NCI-H460 (cell line): ENCODE measurements at regions not wholly inside any gene's neighbourhood (a gene's known extent, or its start where the extent isn't known, plus 50 kb on each side); places are given as distances from the start of the nearest gene placed in this dataset.

Experiments used
- DNase-seq: peaks from one replicate; pipeline ENCODE4 v3.0.0-alpha.2; 2016; ENCODE audit warnings: low read depth; ENCODE audit errors: extremely low read depth

DNA sequence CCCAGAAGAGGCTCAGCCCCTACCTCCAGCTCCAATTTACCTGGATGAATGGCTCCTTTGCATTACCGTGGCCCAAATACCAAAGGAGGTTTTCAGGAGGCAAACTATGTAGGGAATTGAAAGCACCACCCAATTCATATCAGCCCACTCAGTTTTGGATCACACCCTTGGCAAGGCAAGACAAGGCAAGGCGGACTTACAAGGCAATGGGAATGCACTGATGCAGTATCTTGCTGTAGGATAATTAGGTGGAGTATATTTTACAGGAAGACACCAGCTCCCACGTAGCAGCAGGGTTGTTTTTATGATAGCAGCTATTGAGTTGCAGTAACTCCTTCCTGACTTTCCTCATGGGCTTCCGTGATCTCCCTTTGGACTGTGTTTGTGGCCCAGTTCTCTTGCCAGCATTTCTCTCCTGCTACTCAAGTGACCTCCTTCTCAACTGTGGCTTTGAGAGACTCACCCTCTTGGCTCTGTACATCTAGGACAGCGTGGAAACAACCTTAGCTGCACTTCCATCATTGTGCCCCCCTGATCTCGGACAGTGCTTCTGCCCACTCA lies 935.9 kb downstream of the EFNB2 start:
- DNase-seq, result no peak

DNA sequence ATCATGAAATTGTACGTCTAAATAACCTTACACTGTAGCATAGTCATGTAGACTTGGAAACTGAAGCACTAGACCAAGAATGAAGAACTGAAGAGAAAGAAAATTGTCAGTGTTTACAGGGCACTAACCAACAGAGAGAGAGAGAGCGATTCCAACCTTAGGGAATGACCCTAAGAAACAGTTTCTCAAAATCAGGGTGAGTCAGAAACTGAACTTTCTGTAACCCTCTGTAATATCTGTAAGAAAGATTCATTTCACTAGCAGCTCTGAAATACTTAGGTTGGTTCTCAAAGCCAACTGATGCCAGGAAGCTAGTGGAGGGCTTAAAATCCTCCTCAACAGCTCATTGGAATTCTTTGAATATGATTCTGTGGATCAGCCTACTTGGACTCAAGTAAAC lies 936.9 kb downstream of the EFNB2 start:
- no peak for DNase-seq

DNA sequence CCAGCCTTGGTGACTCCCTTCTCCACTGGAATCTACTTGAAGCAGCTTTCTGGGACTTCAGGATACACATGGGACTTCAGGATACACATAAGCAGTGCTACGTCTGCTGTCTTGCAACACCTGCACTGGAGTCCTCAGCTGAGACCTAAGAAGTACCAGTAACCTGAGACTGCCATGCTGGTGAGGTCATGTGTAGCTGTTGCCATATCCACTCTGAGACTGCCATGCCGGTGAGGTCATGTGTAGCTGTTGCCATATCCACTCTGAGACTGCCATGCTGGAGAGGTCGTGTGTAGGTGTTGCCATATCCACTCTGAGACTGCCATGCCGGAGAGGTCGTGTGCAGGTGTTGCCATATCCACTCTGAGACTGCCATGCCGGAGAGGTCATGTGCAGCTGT lies 937.9 kb downstream of the EFNB2 start:
- no peak for DNase-seq

DNA sequence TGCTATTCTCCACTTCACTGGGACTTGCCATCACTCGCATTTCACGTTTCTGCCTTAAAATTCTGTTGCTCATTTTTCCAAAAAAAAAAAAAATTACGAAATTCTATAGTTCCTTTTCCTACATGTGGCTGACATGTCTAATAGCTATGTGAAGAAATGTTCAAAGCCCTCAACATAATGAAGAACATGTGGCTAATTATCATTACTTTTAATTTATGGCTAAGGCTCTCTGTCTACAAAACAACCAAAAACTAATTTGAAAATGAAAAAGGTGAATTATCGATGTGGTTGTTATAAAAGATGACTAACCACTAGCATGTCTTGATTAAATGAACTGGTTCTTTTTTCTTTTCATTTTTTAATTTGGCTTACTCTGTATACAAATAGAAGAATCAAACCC lies 940.0 kb downstream of the EFNB2 start:
- DNase-seq, result no peak

DNA sequence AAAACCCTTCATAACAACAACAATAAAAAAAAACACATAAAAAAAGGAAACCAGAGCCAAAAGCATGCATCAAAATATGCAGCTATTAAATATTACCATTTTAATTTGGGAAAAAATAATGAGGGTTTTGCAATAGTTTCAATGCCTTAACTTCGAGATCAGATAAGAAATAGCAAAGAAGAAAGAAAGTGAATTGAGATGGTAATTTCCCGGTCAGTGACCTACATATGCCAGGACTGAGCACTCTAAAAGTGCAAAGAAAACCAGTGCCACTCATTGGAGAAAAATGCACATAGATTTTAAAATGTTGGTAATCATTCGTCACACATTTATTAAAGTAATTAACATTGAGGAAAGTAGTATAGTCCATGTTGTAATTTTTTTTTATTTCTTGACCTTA lies 944.2 kb downstream of the EFNB2 start:
- DNase-seq, result no peak

DNA sequence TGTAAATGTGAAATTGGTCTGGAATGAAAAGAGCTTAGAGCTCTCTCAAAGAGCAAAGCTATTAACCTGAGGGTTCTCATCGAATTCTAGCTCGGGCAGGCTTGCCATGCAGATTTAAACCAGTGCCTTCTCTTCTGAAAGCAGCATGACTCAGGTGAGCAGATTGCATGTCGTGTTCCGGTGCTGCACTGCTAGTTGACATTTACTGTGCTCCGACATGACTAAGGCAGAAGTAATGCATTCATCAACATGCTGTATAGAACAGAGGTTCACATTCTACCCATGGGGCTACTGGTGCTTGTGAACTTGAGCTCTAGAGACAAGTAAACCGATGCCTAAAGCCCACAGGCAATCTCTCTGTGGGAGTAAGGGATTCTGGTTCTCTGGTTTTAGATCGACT lies 947.7 kb downstream of the EFNB2 start:
- DNase-seq, result peak; percentile 6

DNA sequence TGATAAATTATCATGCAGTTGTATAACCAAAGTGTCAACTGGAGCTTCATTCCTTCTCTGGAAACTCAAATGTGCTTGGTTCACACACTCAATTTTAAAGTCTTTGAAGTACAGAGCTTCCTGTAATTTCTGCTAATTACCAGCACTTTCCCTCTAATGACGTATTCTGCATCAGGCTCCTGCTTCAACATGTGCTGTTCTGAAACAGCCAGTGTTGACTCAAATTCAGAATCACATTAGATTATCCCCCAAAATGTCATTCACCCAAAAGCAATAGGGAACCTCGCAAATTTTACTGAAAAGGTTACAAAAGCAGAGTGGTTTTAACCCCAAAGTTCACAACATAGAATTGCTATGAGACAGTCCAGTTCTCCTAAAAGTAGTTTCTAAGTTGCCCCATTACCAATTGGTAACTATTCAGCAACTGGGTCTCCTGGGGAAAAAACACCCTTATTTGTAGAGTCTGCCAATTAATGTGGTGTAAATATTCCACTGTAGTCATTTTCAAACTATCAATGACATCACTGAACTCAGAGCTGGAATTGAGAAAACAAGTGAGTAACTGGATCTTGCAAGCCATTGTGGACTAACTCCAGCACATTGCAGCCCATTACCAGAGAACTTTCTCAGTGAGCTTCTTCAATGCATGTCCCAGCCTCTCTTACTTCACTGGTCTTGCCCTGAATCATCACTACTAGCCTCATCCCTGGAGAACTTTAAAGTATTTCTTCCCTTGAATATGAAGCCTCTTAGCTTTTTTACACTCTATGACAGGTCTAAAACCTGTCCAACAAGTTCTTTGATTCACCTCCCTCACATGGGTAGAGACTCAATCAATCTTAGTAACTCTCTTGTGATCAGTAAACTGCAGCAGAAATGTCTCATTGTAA lies 955.4 kb downstream of the EFNB2 start:
- DNase-seq, result no peak

DNA sequence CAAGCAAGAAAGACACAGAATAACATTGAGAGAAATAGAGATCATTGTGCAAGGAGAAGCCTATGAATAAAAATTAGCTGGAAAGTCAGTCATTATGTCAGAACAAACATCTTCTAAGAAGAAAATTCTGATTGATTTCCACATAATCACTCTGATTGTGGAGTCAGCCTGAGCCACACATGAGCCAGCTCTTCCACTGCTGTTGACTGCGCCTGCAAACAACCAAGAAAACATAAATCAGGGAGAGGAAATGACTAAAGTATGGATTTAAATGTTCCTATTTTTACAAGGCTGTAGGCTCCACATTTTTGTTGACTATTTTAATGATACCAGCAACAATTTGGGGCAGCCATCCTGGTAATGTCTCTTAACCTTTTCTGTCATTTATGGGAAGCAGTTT lies 962.3 kb downstream of the EFNB2 start:
- no peak for DNase-seq

DNA sequence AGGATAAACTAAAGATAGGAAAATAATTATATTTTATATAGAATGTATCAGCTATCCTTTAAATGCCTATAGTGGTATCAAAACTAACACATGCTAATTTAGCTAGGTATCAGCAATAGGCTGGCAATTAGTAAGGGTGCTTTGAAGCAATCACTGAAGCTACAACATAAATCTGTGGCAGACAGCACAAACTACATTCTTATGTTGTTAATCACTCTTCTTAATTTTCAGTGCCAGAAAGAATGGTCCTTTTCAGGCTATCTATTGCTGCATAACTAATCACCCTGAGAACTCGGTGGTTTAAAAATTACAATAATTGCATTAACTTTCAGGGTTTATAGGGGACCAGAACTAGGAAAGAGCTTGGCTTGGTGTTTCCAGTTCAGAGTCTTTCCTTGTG lies 963.1 kb downstream of the EFNB2 start:
- DNase-seq, result no peak

DNA sequence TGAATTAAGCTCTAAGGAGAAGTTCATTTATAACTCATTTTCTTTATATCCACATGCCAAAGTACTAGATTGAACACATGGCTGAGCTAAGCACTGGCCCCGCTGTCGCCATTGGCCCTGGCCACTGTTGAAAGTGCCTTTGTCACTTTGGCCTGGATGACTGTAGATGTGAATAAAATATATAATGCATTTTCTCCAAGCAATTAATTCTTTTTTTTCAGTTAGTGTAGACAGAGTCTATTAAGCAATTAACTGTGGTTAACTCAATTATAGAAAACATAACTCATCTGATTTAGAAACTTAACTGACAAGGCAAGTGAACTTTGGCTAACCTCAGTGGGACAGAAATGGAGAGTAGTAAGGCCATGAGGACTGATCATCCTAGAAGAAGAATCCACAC lies 965.6 kb downstream of the EFNB2 start:
- no peak for DNase-seq

DNA sequence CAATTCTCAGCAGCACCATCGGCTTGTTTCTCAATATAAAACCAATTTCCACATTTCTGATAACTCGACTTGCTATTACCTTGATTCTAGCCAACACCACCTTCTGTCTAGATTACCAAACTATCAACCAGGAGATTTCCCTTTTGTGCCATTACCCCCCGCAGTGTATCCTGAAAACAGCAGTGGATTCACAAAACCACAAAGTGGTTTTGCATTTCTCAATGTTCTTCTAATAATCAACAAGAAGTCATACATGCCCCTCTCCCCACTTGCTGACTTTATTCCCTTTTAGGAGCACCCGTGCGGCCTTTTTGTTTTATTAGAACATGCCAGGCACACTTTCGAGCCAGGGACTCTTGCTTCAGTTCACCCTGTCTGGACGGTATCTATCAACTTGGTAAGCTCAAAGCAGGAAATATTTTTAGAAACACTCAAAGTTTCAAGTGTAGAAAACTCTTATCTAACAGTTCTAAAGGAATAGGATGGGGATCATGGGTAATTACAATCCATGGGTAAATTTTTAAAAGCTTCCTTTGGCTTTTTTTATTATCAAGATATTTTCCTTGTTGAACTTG lies 967.4 kb downstream of the EFNB2 start:
- no peak for DNase-seq

DNA sequence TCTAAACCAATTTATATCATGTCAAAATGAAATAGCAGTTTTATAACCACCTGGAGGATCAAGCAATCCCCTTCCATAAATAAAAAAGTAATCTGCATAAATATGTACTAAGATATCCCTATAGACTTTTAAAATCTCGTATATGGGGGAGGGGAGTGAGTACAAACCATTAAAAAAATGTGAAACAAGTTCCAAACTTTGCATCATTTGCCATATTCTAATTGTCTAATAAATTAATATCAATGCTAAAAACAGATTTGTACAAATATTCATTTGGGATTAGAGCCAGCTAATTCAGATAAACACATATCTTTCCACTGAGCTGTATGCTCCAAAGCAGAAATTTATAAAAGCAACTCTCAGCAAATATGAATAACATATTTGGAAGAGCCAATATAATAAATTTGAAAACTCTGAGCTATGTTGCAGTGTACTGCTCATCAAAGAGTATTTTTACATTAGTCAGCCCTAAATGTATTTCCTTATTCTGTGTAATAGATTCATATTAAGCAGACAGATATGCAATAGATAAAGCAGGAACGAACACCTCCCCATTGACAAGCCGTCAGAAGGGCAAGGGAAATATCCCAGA lies 970.2 kb downstream of the EFNB2 start:
- no peak for DNase-seq

DNA sequence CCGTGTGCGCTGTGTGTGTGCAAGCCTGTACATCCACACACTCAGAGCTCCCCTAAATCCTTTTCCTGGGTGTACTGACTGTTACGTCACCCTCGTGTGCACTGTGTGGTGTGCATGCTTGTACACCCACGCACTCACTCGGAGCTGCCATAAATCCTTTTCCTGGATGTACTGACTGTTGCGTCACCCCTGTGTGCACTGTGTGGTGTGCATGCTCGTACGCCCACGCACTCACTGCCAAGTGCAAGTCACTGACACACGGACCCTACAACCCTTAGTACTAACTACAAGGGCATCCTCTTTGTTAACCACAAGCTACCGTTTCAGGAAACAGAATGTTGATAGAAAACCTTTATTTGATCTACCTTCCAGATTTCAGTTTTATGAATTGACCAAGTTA lies 983.4 kb downstream of the EFNB2 start:
- DNase-seq, result no peak

DNA sequence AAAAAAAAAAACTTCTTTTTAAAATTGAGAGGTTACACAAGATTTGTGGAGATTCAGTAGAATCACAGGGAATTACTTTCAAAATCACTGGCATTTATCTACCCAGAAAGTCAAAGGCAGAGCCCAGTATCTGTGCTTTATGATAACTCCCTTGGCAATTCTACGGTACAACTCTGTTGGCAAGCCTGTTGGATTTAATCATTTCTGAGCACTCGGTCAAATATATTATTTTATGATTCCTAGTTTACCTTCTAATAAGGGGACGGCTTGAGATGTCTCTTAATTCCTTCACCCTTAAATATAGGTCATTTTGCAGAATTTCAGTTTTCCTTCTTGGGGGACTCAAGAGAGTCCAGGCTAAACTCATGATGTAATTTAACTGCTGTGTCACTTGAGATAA lies 987.6 kb downstream of the EFNB2 start:
- DNase-seq, result no peak

DNA sequence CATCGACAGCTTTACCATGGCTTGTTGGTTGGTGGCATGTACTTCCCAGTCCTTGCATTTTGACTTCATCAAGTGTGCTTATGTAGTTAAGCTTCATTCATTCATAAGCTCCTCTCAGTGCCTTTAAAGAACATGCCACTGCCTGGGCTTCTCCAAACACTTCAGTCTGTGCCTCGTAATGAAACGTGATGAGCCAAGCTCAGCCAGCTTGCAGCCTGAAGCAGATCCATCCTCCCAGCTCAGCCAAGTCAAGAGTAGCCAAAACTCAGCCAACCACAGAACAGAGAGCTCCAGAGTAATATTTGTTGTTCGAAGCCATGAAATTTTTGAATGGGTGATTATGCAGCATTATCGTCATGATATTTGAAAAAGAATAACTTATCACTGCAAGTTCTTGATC lies 989.7 kb downstream of the EFNB2 start:
- no peak for DNase-seq

DNA sequence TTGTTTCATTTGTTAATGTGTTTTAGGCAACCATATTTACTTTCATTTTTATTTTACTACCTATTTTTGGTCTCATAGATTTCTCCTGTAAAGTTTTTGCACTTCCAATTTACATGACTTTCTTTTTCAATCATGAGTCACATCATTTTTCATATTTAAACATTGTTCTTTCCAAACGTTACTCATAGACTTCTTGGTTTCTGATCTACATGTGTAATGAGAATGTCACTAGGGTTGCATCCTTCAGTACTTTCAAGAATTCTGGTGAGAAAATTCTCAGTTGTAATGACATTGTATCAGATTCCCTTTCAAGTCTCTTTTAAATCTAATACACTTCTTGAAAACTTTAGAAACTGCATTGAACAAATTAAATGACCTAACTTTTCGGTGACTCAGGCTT lies 991.7 kb downstream of the EFNB2 start:
- DNase-seq, result no peak

DNA sequence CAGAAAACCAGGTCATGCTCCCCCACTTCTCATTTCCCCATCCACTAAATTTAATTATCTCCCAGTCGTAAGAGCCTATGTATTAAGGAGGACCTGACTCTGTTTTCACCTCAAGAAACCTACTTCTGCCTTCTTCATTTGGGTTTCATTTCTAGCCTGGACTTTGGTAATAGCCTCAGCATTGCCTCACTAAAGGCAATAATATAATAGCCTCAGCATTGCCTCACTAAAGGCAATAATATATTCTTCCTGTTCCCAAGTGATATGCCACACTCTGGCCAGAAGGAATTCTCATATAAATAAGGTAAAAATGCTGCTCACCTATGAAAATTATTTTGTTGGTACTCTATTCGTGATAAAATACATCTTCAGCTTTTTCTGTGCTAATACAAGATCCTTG lies 993.9 kb downstream of the EFNB2 start:
- no peak for DNase-seq

DNA sequence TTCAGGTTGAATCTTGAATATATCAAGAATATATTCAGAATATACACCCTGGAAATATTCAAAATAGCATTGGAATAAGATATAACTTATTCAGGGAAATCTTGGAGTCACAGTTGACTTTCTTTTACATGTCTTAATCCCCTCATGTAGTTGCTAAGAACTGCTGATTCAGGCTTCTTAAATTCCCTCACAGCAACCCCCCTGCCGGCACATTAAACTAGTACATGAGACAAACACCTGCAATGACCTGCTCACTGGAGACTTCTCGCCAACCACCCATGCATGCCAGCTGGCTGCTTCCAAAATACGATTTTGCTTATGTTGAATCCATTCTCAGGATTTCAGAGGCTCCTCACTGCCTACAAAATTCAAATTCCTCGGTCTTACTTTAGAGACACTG lies 997.1 kb downstream of the EFNB2 start:
- DNase-seq, result no peak

DNA sequence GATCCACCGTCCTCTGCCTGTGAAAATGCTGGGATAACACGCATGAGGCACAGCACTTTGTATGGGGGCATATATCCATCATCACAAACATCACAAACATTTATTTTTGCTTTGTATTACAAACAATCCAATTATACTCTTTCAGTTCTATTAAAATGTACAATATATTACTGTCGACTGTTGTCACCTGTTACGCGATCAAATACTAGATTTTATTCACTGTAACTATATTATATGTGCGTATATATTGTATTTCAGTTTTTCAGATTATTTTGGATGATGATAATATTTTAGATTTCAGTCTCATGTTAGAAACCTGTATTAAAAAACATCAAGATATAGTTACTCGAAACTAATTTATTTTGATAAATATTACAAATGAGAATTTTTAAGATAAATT lies 998.3 kb downstream of the EFNB2 start:
- DNase-seq, result no peak

DNA sequence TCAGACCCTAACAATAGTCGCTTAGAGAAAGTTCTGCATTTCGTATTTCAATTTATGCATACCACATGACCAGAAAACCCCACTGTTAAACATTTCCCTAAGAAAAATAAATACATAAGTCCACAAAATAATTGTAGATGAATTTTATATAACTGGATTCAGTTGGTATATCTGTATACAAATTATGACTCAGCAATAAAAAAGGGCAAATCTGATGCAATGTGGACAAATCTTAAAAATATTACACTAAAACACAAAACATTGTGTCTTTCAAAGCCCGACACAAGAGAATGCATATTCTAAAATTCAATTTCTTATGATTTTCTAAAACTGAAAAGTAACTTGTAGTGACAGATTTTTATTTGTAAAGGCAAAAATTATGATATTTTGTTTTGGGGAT lies 1005.0 kb downstream of the EFNB2 start:
- DNase-seq, result no peak

DNA sequence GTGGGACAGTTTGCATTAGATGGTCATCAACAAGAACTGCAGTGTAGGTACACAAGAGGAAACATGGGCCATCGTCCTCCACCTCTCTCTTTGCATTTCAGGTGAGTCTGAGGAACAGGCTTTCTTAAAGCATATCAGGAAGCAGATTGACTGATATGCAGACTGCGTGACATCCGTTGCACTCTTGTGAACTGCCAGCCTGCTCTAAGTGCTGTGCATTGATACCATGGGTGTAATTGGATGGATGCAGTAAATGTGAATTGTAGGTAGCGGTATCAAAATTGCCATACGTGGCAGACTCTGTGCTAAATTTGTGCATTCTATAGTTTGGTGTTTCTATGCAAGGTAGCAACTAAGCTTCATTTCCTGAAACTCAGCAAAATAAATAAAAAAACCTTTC lies 1008.3 kb downstream of the EFNB2 start:
- no peak for DNase-seq

DNA sequence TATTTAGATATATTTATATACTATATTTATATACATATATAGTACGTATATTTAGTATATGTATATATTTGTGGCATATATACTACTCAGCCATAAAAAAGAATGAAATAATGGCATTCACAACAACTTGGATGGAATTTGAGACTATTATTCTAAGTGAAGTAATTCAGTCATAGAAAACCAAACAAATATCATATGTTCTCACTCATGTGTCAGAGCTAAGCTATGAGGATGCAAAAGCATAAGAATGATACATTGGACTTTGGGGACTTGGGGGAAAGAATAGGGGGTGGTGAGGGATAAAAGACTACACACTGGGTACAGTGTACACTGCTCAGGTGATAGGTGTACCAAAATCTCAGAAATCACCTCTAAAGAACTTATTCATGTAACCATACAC lies 1015.7 kb downstream of the EFNB2 start:
- no peak for DNase-seq
